Endometrial microvascular endothelial cells (primary cell): ENCODE measurements at regions not wholly inside any gene's neighbourhood (a gene's known extent, or its start where the extent isn't known, plus 50 kb on each side); places are given as distances from the start of the nearest gene placed in this dataset.

Experiments used
- in situ Hi-C: cut with HindIII; loops from 2 replicates; pipeline ENCODE4 v1.10.0; 2017; ENCODE audit warnings: low sequenced_read_pairs, low pct_unique_long_range_greater_than_20kb; ENCODE audit errors: inconsistent ontology term

- in situ Hi-C loops = loop anchor here (25.0 kb wide), 1 partner anchor 129 kb away; no protein-coding TSS in a partner anchor
Observed at GRCh38 chr9:13716601-13717321, 437.3 kb upstream of the MPDZ start.

- in situ Hi-C loops = loop anchor here (25.0 kb wide), 1 partner anchor 129 kb away; no protein-coding TSS in a partner anchor
Observed at GRCh38 chr9:13716090-13716489, 436.6 kb upstream of the MPDZ start.

GRCh38 chr9:13715430-13715829, 435.9 kb upstream of the MPDZ start:
- in situ Hi-C loops = loop anchor here (25.0 kb wide), 1 partner anchor 128 kb away; no protein-coding TSS in a partner anchor

GRCh38 chr9:13707612-13708576, 428.4 kb upstream of the MPDZ start:
- in situ Hi-C loops = loop anchor here (25.0 kb wide), 1 partner anchor 121 kb away; no protein-coding TSS in a partner anchor

- in situ Hi-C loops = loop anchor here (25.0 kb wide), 1 partner anchor 119 kb away; no protein-coding TSS in a partner anchor
Observed at GRCh38 chr9:13705918-13706317, 426.4 kb upstream of the MPDZ start.

GRCh38 chr9:13705373-13705772, 425.9 kb upstream of the MPDZ start:
- in situ Hi-C loops = loop anchor here (25.0 kb wide), 1 partner anchor 118 kb away; no protein-coding TSS in a partner anchor

GRCh38 chr9:13690595-13690994, 411.1 kb upstream of the MPDZ start:
- in situ Hi-C loops = no loop called here

GRCh38 chr9:13689925-13690324, 410.4 kb upstream of the MPDZ start:
- in situ Hi-C loops = no loop called here

- in situ Hi-C loops = no loop called here
Observed at GRCh38 chr9:13688990-13689600, 409.6 kb upstream of the MPDZ start.

GRCh38 chr9:13688223-13688989, 408.9 kb upstream of the MPDZ start:
- in situ Hi-C loops = no loop called here

GRCh38 chr9:13684656-13685055, 405.2 kb upstream of the MPDZ start:
- in situ Hi-C loops = no loop called here

GRCh38 chr9:13677801-13678200, 398.3 kb upstream of the MPDZ start:
- in situ Hi-C loops = no loop called here

- in situ Hi-C loops = no loop called here
Observed at GRCh38 chr9:13675638-13676000, 396.1 kb upstream of the MPDZ start.

GRCh38 chr9:13674926-13675637, 395.6 kb upstream of the MPDZ start:
- in situ Hi-C loops = no loop called here

- in situ Hi-C loops = no loop called here
Observed at GRCh38 chr9:13673348-13673747, 393.9 kb upstream of the MPDZ start.

GRCh38 chr9:13665418-13666066, 386.1 kb upstream of the MPDZ start:
- in situ Hi-C loops = no loop called here

- in situ Hi-C loops = no loop called here
Observed at GRCh38 chr9:13661014-13661413, 381.5 kb upstream of the MPDZ start.
